Body of pancreas (tissue), 4 donors: ENCODE measurements at regions not wholly inside any gene's neighbourhood (a gene's known extent, or its start where the extent isn't known, plus 50 kb on each side); places are given as distances from the start of the nearest gene placed in this dataset.

Experiments used
- ATAC-seq: fragments of 150-250 bp; one replicate; pipeline ENCODE4 v1.9.1; 2016
- DNase-seq, 4 donors: peaks; one replicate each; pipeline ENCODE4 v3.0.0-alpha.2; 2019
- H3K27ac ChIP-seq, 4 donors: fragments of 200-600 bp; sonication (generic); 1 replicate in 3 of 4; 2 replicates in 1 of 4; pipeline versions ENCODE4 v1.5.1 to v1.6.1; 2016 to 2019; ENCODE audit warnings: mild to moderate bottlenecking in 1 of 4, mixed read lengths in 1 of 4, moderate library complexity in 1 of 4
- H3K27me3 ChIP-seq, 2 donors: fragments of 200-600 bp; sonication (generic); one replicate each; pipeline ENCODE4 v1.6.0; 2016; ENCODE audit warnings: mild to moderate bottlenecking in 1 of 2
- H3K36me3 ChIP-seq, 2 donors: fragments of 200-600 bp; sonication (generic); replicated peaks in 1 of 2; 2 replicates each; pipeline ENCODE4 v1.5.1; 2016; ENCODE audit warnings: low read depth in 2 of 2; ENCODE audit not compliant: insufficient read depth in 1 of 2
- H3K4me1 ChIP-seq: fragments of 200-600 bp; sonication (generic); one replicate; pipeline ENCODE4 v1.6.0; 2016
- H3K4me3 ChIP-seq, 2 donors: fragments of 200-600 bp; sonication (generic); 1 replicate in 1 of 2; 2 replicates in 1 of 2; pipeline ENCODE4 v1.5.1; 2016 to 2019
- H3K9me3 ChIP-seq, 3 donors: fragments of 200-600 bp; sonication (generic); 1 replicate in 2 of 3; 2 replicates in 1 of 3; pipeline ENCODE4 v1.5.1; 2016
- CTCF ChIP-seq, 7 experiments: fragments of 450-650 bp in 4 of 7; fragments of 200-600 bp in 3 of 7; sonication (generic) in 3 of 7; IDR thresholded peaks; one replicate each; pipeline ENCODE4 v1.5.1; 2016 to 2019; ENCODE audit warnings: antibody characterized with exemption in 7 of 7
- POLR2A ChIP-seq, 3 donors: fragments of 450-650 bp; IDR thresholded peaks; one replicate each; pipeline ENCODE4 v1.6.1; 2016; ENCODE audit warnings: antibody characterized with exemption in 3 of 3, mild to moderate bottlenecking in 2 of 3
- WGBS, 2 donors: methylation state at CpG; one replicate each; pipeline ENCODE4 v1.1.5; 2017; 5-methylcytosine and 5-hydroxymethylcytosine counted together
- intact Hi-C: fragments of 100-400 bp; cut with DNase I; formaldehyde crosslinking; loops from one replicate; pipeline ENCODE4 v1.15.1; 2023

GRCh38 chr11:69966910-69967483 is 111.1 kb upstream of the ANO1 start:
- TF ChIP-seq POLR2A (IDR thresholded peaks at IDR 0.05), result no peak
- no peak for TF ChIP-seq CTCF (IDR thresholded peaks at IDR 0.05)
- DNase-seq (no peak), ATAC-seq (no peak)
- intact Hi-C loops, result no loop called here
- Histone ChIP-seq H3K36me3 (no peaks in the 10 kb centered on the region), H3K4me1 (peaks cover 13% of the 10 kb centered on the region), H3K4me3 (no peak overlapping the region), H3K27ac (no peak overlapping the region), H3K9me3 (no peaks in the 10 kb centered on the region), H3K27me3 (no peaks in the 10 kb centered on the region)
- 79 to 87% methylated on average over 13 to 25 of the region's 25 CpGs for WGBS, 2 donors

- no peaks in the 10 kb centered on the region for H3K9me3 ChIP-seq
- DNase-seq (no peak), ATAC-seq (no peak)
- no peaks in the 10 kb centered on the region for H3K27me3 ChIP-seq
- no peak for TF ChIP-seq POLR2A (IDR thresholded peaks at IDR 0.05)
- no peak for TF ChIP-seq CTCF (IDR thresholded peaks at IDR 0.05)
- H3K36me3 ChIP-seq, result no peaks in the 10 kb centered on the region
- no peak overlapping the region for H3K27ac ChIP-seq
- peaks cover 13% of the 10 kb centered on the region for H3K4me1 ChIP-seq
- no peak overlapping the region for H3K4me3 ChIP-seq
- intact Hi-C loops, result no loop called here
- WGBS, 2 donors, result 50 to 72% methylated on average over 3 to 6 of the region's 6 CpGs
Observed at GRCh38 chr11:69967484-69967883, 110.6 kb upstream of the ANO1 start.

- H3K27me3 ChIP-seq, result no peaks in the 10 kb centered on the region
- TF ChIP-seq POLR2A (IDR thresholded peaks at IDR 0.05) (no peak), CTCF (IDR thresholded peaks at IDR 0.05) (no peak)
- H3K36me3 ChIP-seq, result no peaks in the 10 kb centered on the region
- intact Hi-C loops, result no loop called here
- no peak overlapping the region for H3K4me3 ChIP-seq
- WGBS, 2 donors, result 74 to 79% methylated on average over 18 to 23 of the region's 24 CpGs
- no peaks in the 10 kb centered on the region for H3K9me3 ChIP-seq
- no peak for ATAC-seq
- H3K4me1 ChIP-seq, result peaks cover 13% of the 10 kb centered on the region
- H3K27ac ChIP-seq, result no peak overlapping the region
- peak in 1 of 4 donors; percentile 23 for DNase-seq
Observed at GRCh38 chr11:69968396-69969347, 109.4 kb upstream of the ANO1 start.

- peaks cover 13% of the 10 kb centered on the region for H3K4me1 ChIP-seq
- H3K4me3 ChIP-seq, result no peak overlapping the region
- H3K27ac ChIP-seq, result peak overlapping the region in 1 of 4 donors; percentile 30
- ATAC-seq (no peak), DNase-seq (no peak)
- no peaks in the 10 kb centered on the region for H3K27me3 ChIP-seq
- intact Hi-C loops, result no loop called here
- H3K9me3 ChIP-seq, result no peaks in the 10 kb centered on the region
- TF ChIP-seq POLR2A (IDR thresholded peaks at IDR 0.05), result no peak
- TF ChIP-seq CTCF (IDR thresholded peaks at IDR 0.05), result no peak
- H3K36me3 ChIP-seq, result no peaks in the 10 kb centered on the region
- 23 to 30% methylated on average over 8 to 21 of the region's 21 CpGs for WGBS, 2 donors
Observed at GRCh38 chr11:69969890-69970784, 108.0 kb upstream of the ANO1 start.
